Osteoblast (primary cell): ENCODE measurements at regions not wholly inside any gene's neighbourhood (a gene's known extent, or its start where the extent isn't known, plus 50 kb on each side); places are given as distances from the start of the nearest gene placed in this dataset.

ENCODE experiments used
- DNase-seq: peaks from one replicate; pipeline ENCODE4 v3.0.0; 2011; ENCODE audit warnings: low spot score, mixed read lengths; ENCODE audit not compliant: insufficient read length; ENCODE audit errors: missing footprints
- H2AFZ ChIP-seq: 2 replicates; pipeline ENCODE4 v1.6.0; 2011; ENCODE audit warnings: mild to moderate bottlenecking, low read length
- H3K27ac ChIP-seq: 2 replicates; pipeline ENCODE4 v1.5.1; 2011; ENCODE audit warnings: mild to moderate bottlenecking, low read depth, low read length, moderate library complexity
- H3K27me3 ChIP-seq: 2 replicates; pipeline ENCODE4 v1.6.0; 2012; ENCODE audit warnings: mild to moderate bottlenecking, control low read depth, inconsistent platforms, low read length, moderate library complexity; ENCODE audit not compliant: insufficient read depth
- H3K36me3 ChIP-seq: 2 replicates; pipeline ENCODE4 v1.5.1; 2011; ENCODE audit warnings: mild to moderate bottlenecking, low read length, control low read depth, moderate library complexity; ENCODE audit not compliant: insufficient read depth
- H3K4me1 ChIP-seq: 2 replicates; pipeline ENCODE4 v1.5.1; 2011; ENCODE audit warnings: mild to moderate bottlenecking, low read length, control low read depth, moderate library complexity; ENCODE audit not compliant: insufficient read depth
- H3K4me2 ChIP-seq: 2 replicates; pipeline ENCODE4 v1.6.0; 2011; ENCODE audit warnings: mild to moderate bottlenecking, low read length; ENCODE audit not compliant: insufficient read depth
- H3K4me3 ChIP-seq: fragments of 200-600 bp; sonication (generic); 3 replicates; pipeline ENCODE4 v1.5.1; 2012; ENCODE audit warnings: mild to moderate bottlenecking, low read length, inconsistent platforms; ENCODE audit not compliant: insufficient read depth
- H3K79me2 ChIP-seq: 2 replicates; pipeline ENCODE4 v1.6.0; 2012; ENCODE audit warnings: mild to moderate bottlenecking, low read length, control low read depth, inconsistent platforms; ENCODE audit not compliant: insufficient read depth
- H3K9me3 ChIP-seq: 2 replicates; pipeline ENCODE4 v1.5.1; 2011; ENCODE audit warnings: low read depth, low read length, control low read depth
- H4K20me1 ChIP-seq: 2 replicates; pipeline ENCODE4 v1.6.0; 2012; ENCODE audit warnings: mild to moderate bottlenecking, low read length, control low read depth; ENCODE audit not compliant: insufficient read depth
- CTCF ChIP-seq: IDR thresholded peaks from 2 replicates; pipeline ENCODE4 v1.5.1; 2011; ENCODE audit warnings: mild to moderate bottlenecking, low read depth, low read length, moderate library complexity; ENCODE audit errors: extremely low read depth

GRCh38 chr2:85953476-85953875 lies 64.7 kb upstream of the ST3GAL5 start:
- H3K79me2 ChIP-seq: no peaks in the 10 kb centered on the region
- no peaks in the 10 kb centered on the region for H3K9me3 ChIP-seq
- H3K4me1 ChIP-seq: no peaks in the 10 kb centered on the region
- TF ChIP-seq CTCF: no peak
- no peak for DNase-seq
- H3K36me3 ChIP-seq: no peaks in the 10 kb centered on the region
- no peaks in the 10 kb centered on the region for H4K20me1 ChIP-seq
- H3K4me3 ChIP-seq: no peak overlapping the region
- no peak overlapping the region for H3K4me2 ChIP-seq
- no peak overlapping the region for H3K27ac ChIP-seq
- H2AFZ ChIP-seq: no peak overlapping the region
- H3K27me3 ChIP-seq: peaks cover 3% of the 10 kb centered on the region

GRCh38 chr2:85952196-85952734 lies 63.5 kb upstream of the ST3GAL5 start:
- no peaks in the 10 kb centered on the region for H4K20me1 ChIP-seq
- no peak overlapping the region for H3K4me3 ChIP-seq
- H2AFZ ChIP-seq: no peak overlapping the region
- no peaks in the 10 kb centered on the region for H3K36me3 ChIP-seq
- H3K4me1 ChIP-seq: no peaks in the 10 kb centered on the region
- TF ChIP-seq CTCF: no peak
- no peak for DNase-seq
- no peaks in the 10 kb centered on the region for H3K9me3 ChIP-seq
- H3K27me3 ChIP-seq: peaks cover 3% of the 10 kb centered on the region
- H3K27ac ChIP-seq: no peak overlapping the region
- no peaks in the 10 kb centered on the region for H3K79me2 ChIP-seq
- H3K4me2 ChIP-seq: no peak overlapping the region

- Histone ChIP-seq H3K4me2 (no peak overlapping the region), H3K9me3 (no peaks in the 10 kb centered on the region), H3K4me1 (no peaks in the 10 kb centered on the region), H2AFZ (no peak overlapping the region), H3K79me2 (no peaks in the 10 kb centered on the region), H3K27ac (no peak overlapping the region), H3K27me3 (peaks cover 3% of the 10 kb centered on the region), H3K36me3 (no peaks in the 10 kb centered on the region), H3K4me3 (no peak overlapping the region), H4K20me1 (no peaks in the 10 kb centered on the region)
- no peak for TF ChIP-seq CTCF
- DNase-seq: no peak
Observed at GRCh38 chr2:85951351-85952067, 62.7 kb upstream of the ST3GAL5 start.

GRCh38 chr2:85950743-85951142 lies 62.0 kb upstream of the ST3GAL5 start:
- Histone ChIP-seq H3K4me2 (no peak overlapping the region), H3K4me3 (no peak overlapping the region), H3K9me3 (no peaks in the 10 kb centered on the region)

More at GRCh38 chr2:85950743-85951142, 62.0 kb upstream of the ST3GAL5 start:
- no peaks in the 10 kb centered on the region for H3K4me1 ChIP-seq
- no peak overlapping the region for H3K27ac ChIP-seq
- H3K79me2 ChIP-seq: no peaks in the 10 kb centered on the region
- H3K36me3 ChIP-seq: no peaks in the 10 kb centered on the region
- peaks cover 3% of the 10 kb centered on the region for H3K27me3 ChIP-seq
- no peak for TF ChIP-seq CTCF
- no peak overlapping the region for H2AFZ ChIP-seq
- DNase-seq: no peak
- H4K20me1 ChIP-seq: no peaks in the 10 kb centered on the region
